GM15510 (cell line): ENCODE measurements at regions not wholly inside any gene's neighbourhood (a gene's known extent, or its start where the extent isn't known, plus 50 kb on each side); places are given as distances from the start of the nearest gene placed in this dataset.

ENCODE experiments used
- POLR2A ChIP-seq: IDR thresholded peaks from 3 replicates; pipeline ENCODE4 v1.6.1; 2011; ENCODE audit warnings: borderline replicate concordance; ENCODE audit not compliant: insufficient read length; ENCODE audit errors: extremely low read depth

- no peak for TF ChIP-seq POLR2A
Observed at GRCh38 chr5:89484962-89485361, 602.0 kb upstream of the MEF2C start.

- TF ChIP-seq POLR2A: no peak
Observed at GRCh38 chr5:89480406-89481007, 597.5 kb upstream of the MEF2C start.

GRCh38 chr5:89478851-89479250, 595.9 kb upstream of the MEF2C start:
- no peak for TF ChIP-seq POLR2A

GRCh38 chr5:89473196-89473595, 590.2 kb upstream of the MEF2C start:
- no peak for TF ChIP-seq POLR2A

- TF ChIP-seq POLR2A: no peak
Observed at GRCh38 chr5:89471541-89471940, 588.6 kb upstream of the MEF2C start.

- no peak for TF ChIP-seq POLR2A
Observed at GRCh38 chr5:89471115-89471514, 588.1 kb upstream of the MEF2C start.

- TF ChIP-seq POLR2A: no peak
Observed at GRCh38 chr5:89470658-89471057, 587.7 kb upstream of the MEF2C start.

GRCh38 chr5:89458332-89458656, 575.3 kb upstream of the MEF2C start:
- no peak for TF ChIP-seq POLR2A

- no peak for TF ChIP-seq POLR2A
Observed at GRCh38 chr5:89457411-89458331, 574.7 kb upstream of the MEF2C start.

- no peak for TF ChIP-seq POLR2A
Observed at GRCh38 chr5:89452081-89452480, 569.1 kb upstream of the MEF2C start.

- no peak for TF ChIP-seq POLR2A
Observed at GRCh38 chr5:89451263-89451662, 568.3 kb upstream of the MEF2C start.

GRCh38 chr5:89450149-89450538, 567.2 kb upstream of the MEF2C start:
- no peak for TF ChIP-seq POLR2A

GRCh38 chr5:89449392-89450148, 566.6 kb upstream of the MEF2C start:
- TF ChIP-seq POLR2A: no peak

GRCh38 chr5:89447027-89447426, 564.0 kb upstream of the MEF2C start:
- TF ChIP-seq POLR2A: no peak

- TF ChIP-seq POLR2A: no peak
Observed at GRCh38 chr5:89445106-89445745, 562.2 kb upstream of the MEF2C start.
